Activated gamma-delta T cell treated with anti-CD3 and anti-CD28 coated beads, Interleukin-2, amount 50 U/mL, for 16 hours (primary cell): ENCODE measurements at regions not wholly inside any gene's neighbourhood (a gene's known extent, or its start where the extent isn't known, plus 50 kb on each side); places are given as distances from the start of the nearest gene placed in this dataset.
"Not testable (repeated sequence)": the region's sequence is repeated elsewhere in the genome, so short reads cannot be mapped to it uniquely, and the experiment has no call there.

Experiments used
- DNase-seq: peaks from one replicate; pipeline ENCODE4 v3.0.0-alpha.2; 2020; ENCODE audit warnings: low read depth

- DNase-seq: no peak
Measured at GRCh38 chr14:104250175-104250574, 111.8 kb downstream of the KIF26A start.

- no peak for DNase-seq
Measured at GRCh38 chr14:104252256-104253215, 114.1 kb downstream of the KIF26A start.

- DNase-seq: no peak
Measured at GRCh38 chr14:104253223-104253822, 114.9 kb downstream of the KIF26A start.

- no peak for DNase-seq
Measured at GRCh38 chr14:104253901-104254353, 115.5 kb downstream of the KIF26A start.

- DNase-seq: no peak
Measured at GRCh38 chr14:104254735-104255400, 116.5 kb downstream of the KIF26A start.

- DNase-seq: no peak
Measured at GRCh38 chr14:104256025-104256424, 117.6 kb downstream of the KIF26A start.

- no peak for DNase-seq
Measured at GRCh38 chr14:104262515-104263514, 124.4 kb downstream of the KIF26A start.

GRCh38 chr14:104263675-104264358, 125.4 kb downstream of the KIF26A start:
- DNase-seq: no peak

- DNase-seq: no peak
Measured at GRCh38 chr14:104264495-104265265, 126.3 kb downstream of the KIF26A start.

GRCh38 chr14:104265918-104266630, 127.7 kb downstream of the KIF26A start:
- no peak for DNase-seq

- DNase-seq: no peak
Measured at GRCh38 chr14:104266631-104267575, 128.5 kb downstream of the KIF26A start.

GRCh38 chr14:104267895-104268294, 129.5 kb downstream of the KIF26A start:
- DNase-seq: no peak

GRCh38 chr14:104268295-104268694, 129.9 kb downstream of the KIF26A start:
- no peak for DNase-seq

GRCh38 chr14:104268725-104269436, 130.5 kb downstream of the KIF26A start:
- DNase-seq: no peak

GRCh38 chr14:104269511-104270241, 131.3 kb downstream of the KIF26A start:
- DNase-seq: not testable (repeated sequence)

GRCh38 chr14:104271391-104271790, 133.0 kb downstream of the KIF26A start:
- no peak for DNase-seq

GRCh38 chr14:104274806-104275205, 136.4 kb downstream of the KIF26A start:
- DNase-seq: no peak
